ENCODE measurements at regions not wholly inside any gene's neighbourhood (a gene's known extent, or its start where the extent isn't known, plus 50 kb on each side); places are given as distances from the start of the nearest gene placed in this dataset.

DNA sequence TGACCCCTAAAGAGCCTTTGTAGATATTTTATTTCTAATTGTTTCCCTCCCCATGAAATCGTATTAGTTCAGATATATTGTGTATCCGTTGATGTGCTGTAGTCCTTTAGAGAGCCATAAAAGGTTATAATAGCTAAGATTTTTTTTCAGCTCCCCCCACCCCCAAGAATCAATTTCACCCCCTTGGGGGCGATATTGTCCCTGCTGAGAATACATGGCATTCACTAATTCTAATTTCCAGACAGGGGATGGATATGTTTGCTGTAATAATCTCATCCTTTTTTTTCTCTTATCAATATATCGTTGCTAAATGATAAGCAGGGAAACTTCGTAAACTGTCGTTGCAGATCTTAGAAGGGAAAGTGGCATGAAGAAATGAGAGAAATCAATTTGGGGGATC lies 530.7 kb downstream of the TMEM182 start:
- Histone ChIP-seq H3K79me2 (ENCODE audit: insufficient read depth, low read depth) (no peaks in the 10 kb centered on the region), H2AFZ (ENCODE audit: low read depth) (no peak overlapping the region), H3K4me2 (no peak overlapping the region)

DNA sequence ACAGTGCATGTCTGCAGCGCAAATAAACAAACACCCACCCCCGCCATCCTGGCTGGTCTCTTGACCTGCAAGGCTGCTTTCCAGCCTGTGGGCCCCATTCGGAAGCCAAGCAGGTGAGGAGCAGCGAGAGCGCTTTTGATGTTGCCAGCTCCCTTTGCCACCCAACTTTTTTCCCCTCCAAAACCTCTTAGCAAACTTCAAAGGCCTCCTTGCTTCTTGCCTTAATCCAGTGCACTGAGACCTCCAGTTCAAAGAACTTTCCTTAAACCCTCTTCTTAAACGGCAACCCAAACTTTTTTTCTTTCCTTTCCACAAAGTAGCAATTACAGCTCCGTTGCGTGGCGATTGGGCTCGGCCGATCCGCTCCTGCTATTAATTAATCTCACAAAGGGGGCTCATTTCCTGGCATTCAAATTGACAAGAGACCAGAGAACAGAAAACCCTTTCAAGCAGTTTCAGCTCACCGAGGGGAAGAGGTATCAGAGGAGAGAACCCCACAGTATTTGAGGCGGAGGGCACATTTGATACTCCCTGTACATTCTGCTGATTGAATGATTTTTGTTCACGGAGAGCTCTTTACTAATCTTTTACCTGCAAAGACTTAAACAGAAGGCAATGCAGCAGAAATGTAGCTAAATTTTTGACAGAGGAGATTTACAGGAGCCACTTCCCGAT lies 531.4 kb downstream of the TMEM182 start:
- Histone ChIP-seq H3K4me3 (IDR thresholded peaks at IDR 0.05; ENCODE audit: insufficient read depth, low read depth, low read length) (no peak overlapping the region), H3K79me2 (ENCODE audit: insufficient read depth, low read depth) (no peaks in the 10 kb centered on the region), H3K27me3 (ENCODE audit: insufficient read depth, low read depth) (no peaks in the 10 kb centered on the region), H2AFZ (ENCODE audit: low read depth) (no peak overlapping the region), H3K4me1 (ENCODE audit: low read depth, poor library complexity, severe bottlenecking) (no peaks in the 10 kb centered on the region), H3K4me2 (no peak overlapping the region), H3K27ac (no peak overlapping the region), H3K9ac (no peak overlapping the region), H4K20me1 (ENCODE audit: insufficient read depth) (no peaks in the 10 kb centered on the region), H3K36me3 (ENCODE audit: insufficient read depth) (no peaks in the 10 kb centered on the region)
- TF ChIP-seq, protein P1, sequence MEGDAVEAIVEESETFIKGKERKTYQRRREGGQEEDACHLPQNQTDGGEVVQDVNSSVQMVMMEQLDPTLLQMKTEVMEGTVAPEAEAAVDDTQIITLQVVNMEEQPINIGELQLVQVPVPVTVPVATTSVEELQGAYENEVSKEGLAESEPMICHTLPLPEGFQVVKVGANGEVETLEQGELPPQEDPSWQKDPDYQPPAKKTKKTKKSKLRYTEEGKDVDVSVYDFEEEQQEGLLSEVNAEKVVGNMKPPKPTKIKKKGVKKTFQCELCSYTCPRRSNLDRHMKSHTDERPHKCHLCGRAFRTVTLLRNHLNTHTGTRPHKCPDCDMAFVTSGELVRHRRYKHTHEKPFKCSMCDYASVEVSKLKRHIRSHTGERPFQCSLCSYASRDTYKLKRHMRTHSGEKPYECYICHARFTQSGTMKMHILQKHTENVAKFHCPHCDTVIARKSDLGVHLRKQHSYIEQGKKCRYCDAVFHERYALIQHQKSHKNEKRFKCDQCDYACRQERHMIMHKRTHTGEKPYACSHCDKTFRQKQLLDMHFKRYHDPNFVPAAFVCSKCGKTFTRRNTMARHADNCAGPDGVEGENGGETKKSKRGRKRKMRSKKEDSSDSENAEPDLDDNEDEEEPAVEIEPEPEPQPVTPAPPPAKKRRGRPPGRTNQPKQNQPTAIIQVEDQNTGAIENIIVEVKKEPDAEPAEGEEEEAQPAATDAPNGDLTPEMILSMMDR (conservative IDR thresholded peaks at IDR 0.05; ENCODE audit: low read depth, low read length), result no peak

More for the DNA sequence above, 530.7 kb downstream of the TMEM182 start:
- H3K4me1 ChIP-seq (ENCODE audit: low read depth, poor library complexity, severe bottlenecking), result no peaks in the 10 kb centered on the region
- no peaks in the 10 kb centered on the region for H3K27me3 ChIP-seq (ENCODE audit: insufficient read depth, low read depth)
- H3K27ac ChIP-seq, result no peak overlapping the region
- H3K4me3 ChIP-seq (IDR thresholded peaks at IDR 0.05; ENCODE audit: insufficient read depth, low read depth, low read length), result no peak overlapping the region
- no peaks in the 10 kb centered on the region for H4K20me1 ChIP-seq (ENCODE audit: insufficient read depth)
- no peak overlapping the region for H3K9ac ChIP-seq
- H3K36me3 ChIP-seq (ENCODE audit: insufficient read depth), result no peaks in the 10 kb centered on the region
- TF ChIP-seq, protein P1 (conservative IDR thresholded peaks at IDR 0.05; ENCODE audit: low read depth, low read length), result no peak

DNA sequence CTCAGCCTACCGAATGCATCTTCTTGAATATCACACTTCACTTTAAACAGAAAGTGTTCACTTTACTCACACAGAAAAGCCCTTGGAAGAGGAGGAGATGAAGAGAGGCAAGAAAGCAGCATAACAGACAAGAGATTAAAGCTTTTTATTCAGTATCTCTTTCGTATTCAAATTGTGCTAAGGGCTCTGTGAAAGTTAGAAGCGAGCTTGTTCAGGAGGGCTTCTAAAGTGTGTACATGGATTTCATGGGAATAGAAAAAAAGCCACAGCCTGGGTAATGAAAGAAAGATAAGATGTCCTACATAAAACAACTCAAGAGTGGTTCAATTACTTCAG lies 531.9 kb downstream of the TMEM182 start:
- H3K27ac ChIP-seq, result no peak overlapping the region
- H3K4me2 ChIP-seq, result no peak overlapping the region
- no peaks in the 10 kb centered on the region for H3K27me3 ChIP-seq (ENCODE audit: insufficient read depth, low read depth)
- no peak overlapping the region for H3K9ac ChIP-seq
- H3K4me3 ChIP-seq (IDR thresholded peaks at IDR 0.05; ENCODE audit: insufficient read depth, low read depth, low read length), result no peak overlapping the region
- H2AFZ ChIP-seq (ENCODE audit: low read depth), result no peak overlapping the region
- no peaks in the 10 kb centered on the region for H3K4me1 ChIP-seq (ENCODE audit: low read depth, poor library complexity, severe bottlenecking)
- no peaks in the 10 kb centered on the region for H4K20me1 ChIP-seq (ENCODE audit: insufficient read depth)
- TF ChIP-seq, protein P1 (conservative IDR thresholded peaks at IDR 0.05; ENCODE audit: low read depth, low read length), result no peak
- H3K79me2 ChIP-seq (ENCODE audit: insufficient read depth, low read depth), result no peaks in the 10 kb centered on the region
- no peaks in the 10 kb centered on the region for H3K36me3 ChIP-seq (ENCODE audit: insufficient read depth)

DNA sequence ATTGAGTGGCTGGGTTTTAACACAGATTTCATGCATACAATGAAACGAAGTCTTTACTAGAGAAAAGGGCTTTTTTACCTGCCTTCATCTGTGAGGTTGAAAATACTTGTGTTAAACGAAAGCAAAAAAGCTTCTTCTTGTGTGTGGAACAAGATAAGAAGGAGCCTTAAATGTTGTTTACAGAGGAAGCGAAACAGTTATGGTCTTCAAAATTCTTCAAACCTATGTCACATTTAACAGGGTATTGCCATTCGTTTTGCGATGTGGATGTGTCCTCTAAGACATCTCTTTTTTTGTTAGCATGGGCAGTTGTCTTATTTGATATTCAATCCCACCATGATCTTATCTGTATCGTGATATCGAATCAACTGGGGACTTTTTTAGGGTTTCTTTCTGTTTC lies 532.6 kb downstream of the TMEM182 start:
- H4K20me1 ChIP-seq (ENCODE audit: insufficient read depth), result no peaks in the 10 kb centered on the region
- H3K4me1 ChIP-seq (ENCODE audit: low read depth, poor library complexity, severe bottlenecking), result no peaks in the 10 kb centered on the region
- no peak overlapping the region for H3K27ac ChIP-seq
- no peak overlapping the region for H2AFZ ChIP-seq (ENCODE audit: low read depth)
- H3K4me2 ChIP-seq, result no peak overlapping the region
- H3K36me3 ChIP-seq (ENCODE audit: insufficient read depth), result no peaks in the 10 kb centered on the region
- no peak overlapping the region for H3K4me3 ChIP-seq (IDR thresholded peaks at IDR 0.05; ENCODE audit: insufficient read depth, low read depth, low read length)
- H3K9ac ChIP-seq, result no peak overlapping the region
- H3K27me3 ChIP-seq (ENCODE audit: insufficient read depth, low read depth), result no peaks in the 10 kb centered on the region
- TF ChIP-seq, protein P1 (conservative IDR thresholded peaks at IDR 0.05; ENCODE audit: low read depth, low read length), result no peak
- no peaks in the 10 kb centered on the region for H3K79me2 ChIP-seq (ENCODE audit: insufficient read depth, low read depth)
